Gastroesophageal sphincter (tissue), 3 donors: ENCODE measurements at regions not wholly inside any gene's neighbourhood (a gene's known extent, or its start where the extent isn't known, plus 50 kb on each side); places are given as distances from the start of the nearest gene placed in this dataset.
"Not testable (repeated sequence)": the region's sequence is repeated elsewhere in the genome, so short reads cannot be mapped to it uniquely, and the experiment has no call there.

Experiments
- POLR2A ChIP-seq, 2 donors: fragments of 450-650 bp; IDR thresholded peaks; one replicate each; pipeline ENCODE4 v1.6.1; 2017; ENCODE audit warnings: antibody characterized with exemption in 2 of 2, mild to moderate bottlenecking in 2 of 2, moderate library complexity in 1 of 2
- POLR2AphosphoS5 ChIP-seq: sonication (generic); formaldehyde crosslinking; IDR thresholded peaks from one replicate; pipeline ENCODE4 v1.6.1; 2017; ENCODE audit warnings: antibody characterized with exemption
- TF ChIP-seq, protein P1 (sequence below), 4 experiments: fragments of 200-600 bp in 2 of 4; fragments of 450-650 bp in 2 of 4; sonication (generic) in 1 of 4; IDR thresholded peaks; one replicate each; pipeline ENCODE4 v1.5.1; 2017 to 2019; ENCODE audit warnings: antibody characterized with exemption in 4 of 4, mild to moderate bottlenecking in 2 of 4, moderate library complexity in 2 of 4

- TF ChIP-seq POLR2A (IDR thresholded peaks at IDR 0.05); POLR2AphosphoS5: not testable (repeated sequence)
- TF ChIP-seq, protein P1, sequence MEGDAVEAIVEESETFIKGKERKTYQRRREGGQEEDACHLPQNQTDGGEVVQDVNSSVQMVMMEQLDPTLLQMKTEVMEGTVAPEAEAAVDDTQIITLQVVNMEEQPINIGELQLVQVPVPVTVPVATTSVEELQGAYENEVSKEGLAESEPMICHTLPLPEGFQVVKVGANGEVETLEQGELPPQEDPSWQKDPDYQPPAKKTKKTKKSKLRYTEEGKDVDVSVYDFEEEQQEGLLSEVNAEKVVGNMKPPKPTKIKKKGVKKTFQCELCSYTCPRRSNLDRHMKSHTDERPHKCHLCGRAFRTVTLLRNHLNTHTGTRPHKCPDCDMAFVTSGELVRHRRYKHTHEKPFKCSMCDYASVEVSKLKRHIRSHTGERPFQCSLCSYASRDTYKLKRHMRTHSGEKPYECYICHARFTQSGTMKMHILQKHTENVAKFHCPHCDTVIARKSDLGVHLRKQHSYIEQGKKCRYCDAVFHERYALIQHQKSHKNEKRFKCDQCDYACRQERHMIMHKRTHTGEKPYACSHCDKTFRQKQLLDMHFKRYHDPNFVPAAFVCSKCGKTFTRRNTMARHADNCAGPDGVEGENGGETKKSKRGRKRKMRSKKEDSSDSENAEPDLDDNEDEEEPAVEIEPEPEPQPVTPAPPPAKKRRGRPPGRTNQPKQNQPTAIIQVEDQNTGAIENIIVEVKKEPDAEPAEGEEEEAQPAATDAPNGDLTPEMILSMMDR (IDR thresholded peaks at IDR 0.05) = not testable (repeated sequence)
These were observed 146.5 kb upstream of the AKAP13 start for GRCh38 chr15:85233791-85234325.
